ENCODE measurements at regions not wholly inside any gene's neighbourhood (a gene's known extent, or its start where the extent isn't known, plus 50 kb on each side); places are given as distances from the start of the nearest gene placed in this dataset.

DNA sequence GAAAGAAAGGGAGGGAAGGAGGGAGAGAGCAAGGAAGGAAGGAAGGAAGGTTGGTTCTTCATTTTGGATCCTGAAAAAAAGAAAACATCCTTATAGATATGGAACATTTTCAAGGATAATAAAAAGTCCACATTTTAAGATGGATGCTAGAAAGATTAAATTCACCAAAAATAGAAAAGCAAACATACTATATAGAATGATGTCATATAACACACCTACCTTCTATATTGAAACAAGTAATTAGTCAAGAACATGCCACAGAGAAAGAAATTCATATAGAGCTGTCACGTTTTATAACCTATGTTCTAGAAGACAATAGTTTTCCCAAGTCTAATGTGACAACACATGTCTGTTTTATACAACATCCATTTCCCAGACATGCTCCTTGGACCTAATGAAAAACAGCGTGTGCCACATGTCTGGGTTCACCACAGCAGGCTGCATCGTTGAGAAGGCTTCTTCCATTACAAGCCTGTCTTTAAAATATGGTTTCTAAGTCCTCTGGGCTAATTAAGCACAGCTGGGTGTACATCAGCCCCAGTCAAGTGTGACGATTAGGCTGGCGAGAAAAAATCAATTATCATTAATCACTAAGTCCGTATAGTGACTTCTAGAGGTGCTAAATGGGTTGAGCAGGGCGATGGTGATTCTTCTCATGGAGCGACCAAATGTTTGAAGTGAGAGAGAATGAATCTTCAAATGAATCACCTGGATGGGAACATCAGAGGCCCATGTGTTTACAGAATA lies 301.8 kb downstream of the TLE1 start:
- Histone ChIP-seq H3K9ac (ENCODE audit: control insufficient read depth, extremely low read depth, insufficient read depth, low read length) (no peak overlapping the region), H3K79me2 (ENCODE audit: control insufficient read depth, insufficient read depth, low read length) (no peaks in the 10 kb centered on the region), H3K9me1 (ENCODE audit: control insufficient read depth, extremely low read depth, insufficient read depth, low read length) (no peaks in the 10 kb centered on the region), H3K4me1 (ENCODE audit: control insufficient read depth, extremely low read depth, insufficient read depth, low read length) (peaks cover 33% of the 10 kb centered on the region), H2AFZ (ENCODE audit: control insufficient read depth, low read length) (no peak overlapping the region), H4K20me1 (ENCODE audit: control insufficient read depth, extremely low read depth, insufficient read depth, low read length) (no peaks in the 10 kb centered on the region), H3K9me3 (ENCODE audit: control insufficient read depth, low read depth, low read length) (no peaks in the 10 kb centered on the region), H3K4me2 (ENCODE audit: control insufficient read depth, extremely low read depth, insufficient read depth, low read depth, low read length) (no peak overlapping the region), H3K27me3 (ENCODE audit: control insufficient read depth, extremely low read depth, insufficient read depth, low read length) (no peaks in the 10 kb centered on the region), H3K4me3 (ENCODE audit: control insufficient read depth in 2 of 3, extremely low read depth in 1 of 3, insufficient read depth in 2 of 3, low read depth in 1 of 3, low read length in 3 of 3) (no peak overlapping the region), H3K27ac (ENCODE audit: control insufficient read depth, insufficient read depth, low read length) (no peak overlapping the region), H3K36me3 (ENCODE audit: control insufficient read depth in 2 of 2, extremely low read depth in 1 of 2, insufficient read depth in 2 of 2, low read length in 2 of 2) (no peaks in the 10 kb centered on the region)
- dilution Hi-C loops (cut with MboI; ENCODE audit: extremely low pct_ligation_motif_present, low sequenced_read_pairs), result no loop called here
- TF ChIP-seq, protein P1, sequence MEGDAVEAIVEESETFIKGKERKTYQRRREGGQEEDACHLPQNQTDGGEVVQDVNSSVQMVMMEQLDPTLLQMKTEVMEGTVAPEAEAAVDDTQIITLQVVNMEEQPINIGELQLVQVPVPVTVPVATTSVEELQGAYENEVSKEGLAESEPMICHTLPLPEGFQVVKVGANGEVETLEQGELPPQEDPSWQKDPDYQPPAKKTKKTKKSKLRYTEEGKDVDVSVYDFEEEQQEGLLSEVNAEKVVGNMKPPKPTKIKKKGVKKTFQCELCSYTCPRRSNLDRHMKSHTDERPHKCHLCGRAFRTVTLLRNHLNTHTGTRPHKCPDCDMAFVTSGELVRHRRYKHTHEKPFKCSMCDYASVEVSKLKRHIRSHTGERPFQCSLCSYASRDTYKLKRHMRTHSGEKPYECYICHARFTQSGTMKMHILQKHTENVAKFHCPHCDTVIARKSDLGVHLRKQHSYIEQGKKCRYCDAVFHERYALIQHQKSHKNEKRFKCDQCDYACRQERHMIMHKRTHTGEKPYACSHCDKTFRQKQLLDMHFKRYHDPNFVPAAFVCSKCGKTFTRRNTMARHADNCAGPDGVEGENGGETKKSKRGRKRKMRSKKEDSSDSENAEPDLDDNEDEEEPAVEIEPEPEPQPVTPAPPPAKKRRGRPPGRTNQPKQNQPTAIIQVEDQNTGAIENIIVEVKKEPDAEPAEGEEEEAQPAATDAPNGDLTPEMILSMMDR (optimal IDR thresholded peaks at IDR 0.05 in 1 of 3, IDR thresholded peaks at IDR 0.05 in 1 of 3, conservative IDR thresholded peaks at IDR 0.05 in 1 of 3; ENCODE audit: extremely low read depth in 1 of 3, insufficient read depth in 2 of 3, low read length in 3 of 3), result no peak
- TF ChIP-seq EZH2 (IDR thresholded peaks at IDR 0.05; ENCODE audit: low read length), result no peak
- DNase-seq (ENCODE audit: low read depth, low spot score), result no peak
- no peak for FAIRE-seq

DNA sequence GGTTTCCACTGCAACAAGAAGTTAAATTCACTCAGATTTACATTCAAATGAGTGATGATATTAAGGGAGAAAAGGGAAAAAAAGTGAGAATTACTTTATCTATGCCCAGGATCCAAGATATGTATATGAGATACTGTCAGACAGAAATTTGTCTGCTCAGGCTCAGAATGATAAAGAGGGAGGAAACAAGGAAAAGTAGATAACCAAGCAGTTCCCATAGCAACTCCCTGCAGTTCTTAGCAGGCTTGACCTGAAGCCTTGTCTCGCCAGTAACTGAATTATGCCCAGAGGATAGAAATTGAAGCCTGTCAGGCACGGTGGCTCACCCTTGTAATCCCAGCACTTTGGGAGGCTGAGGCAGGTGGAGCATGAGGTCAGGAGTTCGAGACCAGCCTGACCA lies 304.4 kb downstream of the TLE1 start:
- Histone ChIP-seq H3K27me3 (ENCODE audit: control insufficient read depth, extremely low read depth, insufficient read depth, low read length) (no peaks in the 10 kb centered on the region), H3K4me1 (ENCODE audit: control insufficient read depth, extremely low read depth, insufficient read depth, low read length) (peaks cover 23% of the 10 kb centered on the region), H3K36me3 (ENCODE audit: control insufficient read depth in 2 of 2, extremely low read depth in 1 of 2, insufficient read depth in 2 of 2, low read length in 2 of 2) (no peaks in the 10 kb centered on the region), H3K4me3 (ENCODE audit: control insufficient read depth in 2 of 3, extremely low read depth in 1 of 3, insufficient read depth in 2 of 3, low read depth in 1 of 3, low read length in 3 of 3) (no peak overlapping the region), H3K4me2 (ENCODE audit: control insufficient read depth, extremely low read depth, insufficient read depth, low read depth, low read length) (no peak overlapping the region), H3K27ac (ENCODE audit: control insufficient read depth, insufficient read depth, low read length) (no peak overlapping the region), H3K9me3 (ENCODE audit: control insufficient read depth, low read depth, low read length) (no peaks in the 10 kb centered on the region), H2AFZ (ENCODE audit: control insufficient read depth, low read length) (no peak overlapping the region), H3K79me2 (ENCODE audit: control insufficient read depth, insufficient read depth, low read length) (no peaks in the 10 kb centered on the region), H3K9ac (ENCODE audit: control insufficient read depth, extremely low read depth, insufficient read depth, low read length) (no peak overlapping the region), H3K9me1 (ENCODE audit: control insufficient read depth, extremely low read depth, insufficient read depth, low read length) (no peaks in the 10 kb centered on the region), H4K20me1 (ENCODE audit: control insufficient read depth, extremely low read depth, insufficient read depth, low read length) (no peaks in the 10 kb centered on the region)
- dilution Hi-C loops (cut with MboI; ENCODE audit: extremely low pct_ligation_motif_present, low sequenced_read_pairs), result no loop called here
- FAIRE-seq (no peak), DNase-seq (ENCODE audit: low read depth, low spot score) (no peak)
- TF ChIP-seq, protein P1 (optimal IDR thresholded peaks at IDR 0.05 in 1 of 3, IDR thresholded peaks at IDR 0.05 in 1 of 3, conservative IDR thresholded peaks at IDR 0.05 in 1 of 3; ENCODE audit: extremely low read depth in 1 of 3, insufficient read depth in 2 of 3, low read length in 3 of 3), result no peak
- TF ChIP-seq EZH2 (IDR thresholded peaks at IDR 0.05; ENCODE audit: low read length), result no peak
